ENCODE measurements at regions not wholly inside any gene's neighbourhood (a gene's known extent, or its start where the extent isn't known, plus 50 kb on each side); places are given as distances from the start of the nearest gene placed in this dataset.

- TF ChIP-seq CTCF (IDR thresholded peaks at IDR 0.05; ENCODE audit: extremely low read depth, missing control alignments) = no peak
- DNase-seq (ENCODE audit: low spot score) = no peak
Measured at GRCh38 chr4:162442128-162442527, 278.3 kb upstream of the FSTL5 start.

- no peak for TF ChIP-seq CTCF (IDR thresholded peaks at IDR 0.05; ENCODE audit: extremely low read depth, missing control alignments)
- no peak for DNase-seq (ENCODE audit: low spot score)
Measured at GRCh38 chr4:162422312-162422711, 258.5 kb upstream of the FSTL5 start.

- no peak for TF ChIP-seq CTCF (IDR thresholded peaks at IDR 0.05; ENCODE audit: extremely low read depth, missing control alignments)
- DNase-seq (ENCODE audit: low spot score) = no peak
Measured at GRCh38 chr4:162410854-162411253, 247.1 kb upstream of the FSTL5 start.

GRCh38 chr4:162409048-162409447, 245.2 kb upstream of the FSTL5 start:
- TF ChIP-seq CTCF (IDR thresholded peaks at IDR 0.05; ENCODE audit: extremely low read depth, missing control alignments) = no peak
- no peak for DNase-seq (ENCODE audit: low spot score)

- DNase-seq (ENCODE audit: low spot score) = no peak
- no peak for TF ChIP-seq CTCF (IDR thresholded peaks at IDR 0.05; ENCODE audit: extremely low read depth, missing control alignments)
Measured at GRCh38 chr4:162408309-162408708, 244.5 kb upstream of the FSTL5 start.

- no peak for TF ChIP-seq CTCF (IDR thresholded peaks at IDR 0.05; ENCODE audit: extremely low read depth, missing control alignments)
- no peak for DNase-seq (ENCODE audit: low spot score)
Measured at GRCh38 chr4:162406637-162407365, 243.0 kb upstream of the FSTL5 start.

GRCh38 chr4:162403932-162404331, 240.1 kb upstream of the FSTL5 start:
- DNase-seq (ENCODE audit: low spot score) = no peak
- no peak for TF ChIP-seq CTCF (IDR thresholded peaks at IDR 0.05; ENCODE audit: extremely low read depth, missing control alignments)
